ENCODE measurements at regions not wholly inside any gene's neighbourhood (a gene's known extent, or its start where the extent isn't known, plus 50 kb on each side); places are given as distances from the start of the nearest gene placed in this dataset.

DNA sequence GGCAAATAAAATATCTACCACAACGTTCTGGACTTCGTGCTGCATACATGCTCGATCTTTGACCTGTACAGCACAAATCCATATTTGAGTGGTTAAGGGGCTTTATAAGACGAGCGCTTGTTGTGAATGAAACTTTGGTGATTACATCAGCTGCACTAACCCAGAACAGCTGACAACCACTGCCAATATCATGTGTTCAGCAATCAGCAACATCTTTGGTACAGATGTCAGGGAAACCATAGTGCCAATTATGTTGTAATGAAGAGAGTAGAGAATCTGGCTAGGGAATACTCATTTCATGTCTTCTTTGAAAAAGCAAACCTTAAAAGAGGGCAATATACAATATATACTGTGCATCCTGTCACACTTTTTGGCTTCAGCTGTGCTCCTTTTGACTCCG lies 188.6 kb upstream of the NT5E start:
- Histone ChIP-seq H3K36me3 (ENCODE audit: control insufficient read depth, insufficient read depth, low read length) (no peaks in the 10 kb centered on the region), H3K4me3 (ENCODE audit: low read depth, low read length) (no peak overlapping the region), H3K27me3 (ENCODE audit: control insufficient read depth, insufficient read depth, low read length) (no peaks in the 10 kb centered on the region)
- DNase-seq (ENCODE audit: low read depth): no peak
- ChIA-PET CTCF (no interaction called here), POLR2A (no interaction called here)
- TF ChIP-seq CTCF (IDR thresholded peaks at IDR 0.05; ENCODE audit: insufficient read depth, low read depth, low read length): no peak

DNA sequence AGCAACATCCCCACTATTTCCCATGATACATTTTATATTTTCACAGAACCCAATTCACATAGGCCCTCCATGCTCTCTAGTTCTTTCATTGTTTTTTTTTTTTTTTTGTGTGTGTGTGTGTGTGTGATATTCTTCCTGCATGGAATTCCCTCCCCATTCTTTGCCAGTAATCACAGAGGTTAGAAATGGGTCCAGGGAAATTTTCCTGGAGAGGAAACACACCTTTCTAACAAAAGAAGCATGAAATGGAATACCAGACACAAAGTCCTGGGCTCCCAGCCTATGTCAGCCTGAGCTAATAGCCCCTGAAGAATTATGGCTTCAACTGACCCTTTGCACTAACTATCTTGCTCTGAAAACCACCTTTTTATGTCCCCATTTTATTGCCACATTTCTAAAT lies 194.2 kb upstream of the NT5E start:
- POLR2A ChIA-PET: no interaction called here
- TF ChIP-seq CTCF (IDR thresholded peaks at IDR 0.05; ENCODE audit: insufficient read depth, low read depth, low read length): no peak
- CTCF ChIA-PET: no interaction called here

DNA sequence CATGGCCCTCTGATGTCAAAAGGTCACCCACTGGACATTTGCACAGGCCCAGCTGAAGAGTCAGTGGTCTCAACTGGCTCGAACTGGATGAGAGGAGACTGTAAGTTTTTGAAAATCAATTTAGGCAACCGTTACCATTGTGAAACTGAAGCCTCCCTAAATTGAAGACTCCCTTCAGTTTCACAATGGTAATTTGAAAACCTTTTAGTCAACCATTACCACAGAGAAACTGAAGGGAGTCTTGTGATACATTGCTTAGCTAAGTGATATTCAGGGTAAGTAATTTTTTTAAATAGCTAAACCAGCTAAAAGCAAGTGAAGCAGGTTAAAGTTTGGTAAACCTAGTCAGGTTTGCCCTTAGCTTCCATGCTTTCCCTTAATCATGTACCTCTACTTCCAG lies 197.3 kb upstream of the NT5E start:
- CTCF ChIA-PET: no interaction called here
- TF ChIP-seq CTCF (IDR thresholded peaks at IDR 0.05; ENCODE audit: insufficient read depth, low read depth, low read length): no peak
- DNase-seq (ENCODE audit: low read depth): no peak
- no peaks in the 10 kb centered on the region for H3K27me3 ChIP-seq (ENCODE audit: control insufficient read depth, insufficient read depth, low read length)
- H3K36me3 ChIP-seq (ENCODE audit: control insufficient read depth, insufficient read depth, low read length): no peaks in the 10 kb centered on the region
- POLR2A ChIA-PET: no interaction called here
- H3K4me3 ChIP-seq (ENCODE audit: low read depth, low read length): no peak overlapping the region

More for the DNA sequence above, 194.2 kb upstream of the NT5E start:
- Histone ChIP-seq H3K27me3 (ENCODE audit: control insufficient read depth, insufficient read depth, low read length) (no peaks in the 10 kb centered on the region), H3K36me3 (ENCODE audit: control insufficient read depth, insufficient read depth, low read length) (no peaks in the 10 kb centered on the region), H3K4me3 (ENCODE audit: low read depth, low read length) (no peak overlapping the region)
- DNase-seq (ENCODE audit: low read depth): no peak

DNA sequence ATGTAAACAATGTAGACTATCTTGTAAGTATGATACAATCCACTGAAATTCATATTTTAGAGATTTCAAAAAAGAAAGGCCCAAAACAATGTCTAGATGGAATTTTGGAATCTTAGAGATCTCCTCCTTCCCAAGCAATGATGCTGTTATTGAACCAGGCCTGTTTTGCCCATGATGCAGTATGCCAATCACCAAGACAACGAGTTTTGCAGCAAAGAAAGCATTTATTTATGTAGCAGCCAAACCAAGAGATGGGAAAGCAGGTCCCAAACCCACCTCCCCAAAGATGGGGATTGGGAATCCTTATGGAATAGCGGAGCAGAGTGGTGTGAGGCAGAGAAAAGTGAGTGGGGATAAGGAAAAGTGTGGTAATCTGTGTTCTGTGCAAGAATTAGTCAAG lies 197.8 kb upstream of the NT5E start:
- POLR2A ChIA-PET: no interaction called here
- DNase-seq (ENCODE audit: low read depth): no peak
- H3K4me3 ChIP-seq (ENCODE audit: low read depth, low read length): no peak overlapping the region
- CTCF ChIA-PET: no interaction called here
- H3K27me3 ChIP-seq (ENCODE audit: control insufficient read depth, insufficient read depth, low read length): no peaks in the 10 kb centered on the region
- no peaks in the 10 kb centered on the region for H3K36me3 ChIP-seq (ENCODE audit: control insufficient read depth, insufficient read depth, low read length)
- no peak for TF ChIP-seq CTCF (IDR thresholded peaks at IDR 0.05; ENCODE audit: insufficient read depth, low read depth, low read length)

DNA sequence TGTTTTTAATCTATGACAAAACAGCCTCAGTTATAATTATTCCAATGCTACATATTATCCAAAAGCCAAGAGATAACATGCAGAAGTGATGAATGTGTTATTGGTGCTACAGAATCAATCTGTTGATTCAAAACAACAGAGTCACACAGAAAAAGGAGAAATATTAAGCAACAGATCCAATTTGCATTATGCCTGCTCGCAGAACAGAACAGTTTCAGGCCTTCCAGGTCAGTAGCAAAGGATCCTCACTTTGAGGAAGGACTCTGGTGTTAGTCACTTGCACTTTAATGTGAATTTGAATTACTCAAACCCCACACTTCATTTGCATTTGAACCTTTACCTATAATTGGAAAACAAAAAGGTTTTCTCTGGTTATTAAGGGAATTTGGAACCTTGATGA lies 198.6 kb upstream of the NT5E start:
- no peaks in the 10 kb centered on the region for H3K27me3 ChIP-seq (ENCODE audit: control insufficient read depth, insufficient read depth, low read length)
- H3K36me3 ChIP-seq (ENCODE audit: control insufficient read depth, insufficient read depth, low read length): no peaks in the 10 kb centered on the region
- no peak for TF ChIP-seq CTCF (IDR thresholded peaks at IDR 0.05; ENCODE audit: insufficient read depth, low read depth, low read length)
- no peak overlapping the region for H3K4me3 ChIP-seq (ENCODE audit: low read depth, low read length)
- ChIA-PET CTCF (interaction anchor here (0.6 to 1.0 kb wide), 2 partner anchors 72 to 1408 kb away, joined by 3 read pairs; no protein-coding TSS in a partner anchor), POLR2A (no interaction called here)
- no peak for DNase-seq (ENCODE audit: low read depth)

All from BJ (cell line).